NAMALWA (cell line): ENCODE measurements at regions not wholly inside any gene's neighbourhood (a gene's known extent, or its start where the extent isn't known, plus 50 kb on each side); places are given as distances from the start of the nearest gene placed in this dataset.

Experiments used
- DNase-seq: peaks from one replicate; pipeline ENCODE4 v3.0.0-alpha.2; 2015; ENCODE audit warnings: low spot score

DNA sequence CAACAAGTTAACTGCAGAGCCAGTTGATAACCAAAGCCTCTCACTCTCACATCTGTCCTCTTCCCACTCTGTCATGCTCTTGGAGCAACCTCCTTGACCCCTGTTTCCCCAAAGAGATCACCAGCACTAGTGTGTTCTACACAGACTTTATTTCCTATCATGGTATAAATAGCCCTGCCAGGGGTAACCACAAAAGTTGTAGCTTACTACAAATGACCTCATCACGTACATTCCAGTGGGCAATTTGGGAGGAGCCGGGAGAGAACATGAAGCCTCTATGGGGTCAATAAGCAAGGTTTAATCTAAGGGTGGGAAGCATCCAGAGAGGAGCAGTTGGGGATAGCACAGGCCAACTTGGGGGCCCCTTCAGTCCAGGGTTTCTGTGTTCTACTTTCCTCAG is 186.5 kb downstream of the KCNA5 start:
- no peak for DNase-seq

DNA sequence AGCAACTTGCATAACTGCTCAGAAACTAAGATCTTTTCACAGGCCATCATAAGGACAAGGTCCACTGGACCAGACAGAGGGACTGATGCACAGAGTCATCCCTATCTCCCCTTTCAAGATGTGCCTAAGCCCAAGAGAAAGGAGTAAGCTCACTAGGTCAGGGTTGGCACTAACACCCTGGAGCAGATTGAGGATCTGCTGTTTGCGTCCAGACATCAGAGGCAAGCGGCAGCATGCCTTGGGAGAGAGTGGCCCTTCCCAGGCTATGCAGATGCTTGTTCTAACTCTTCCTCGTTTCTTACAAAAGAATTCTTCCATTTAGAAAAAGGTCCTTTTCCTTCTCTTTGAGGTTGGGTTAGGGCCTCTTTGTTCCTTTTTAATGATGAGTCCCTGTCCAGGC is 187.2 kb downstream of the KCNA5 start:
- DNase-seq, result no peak

DNA sequence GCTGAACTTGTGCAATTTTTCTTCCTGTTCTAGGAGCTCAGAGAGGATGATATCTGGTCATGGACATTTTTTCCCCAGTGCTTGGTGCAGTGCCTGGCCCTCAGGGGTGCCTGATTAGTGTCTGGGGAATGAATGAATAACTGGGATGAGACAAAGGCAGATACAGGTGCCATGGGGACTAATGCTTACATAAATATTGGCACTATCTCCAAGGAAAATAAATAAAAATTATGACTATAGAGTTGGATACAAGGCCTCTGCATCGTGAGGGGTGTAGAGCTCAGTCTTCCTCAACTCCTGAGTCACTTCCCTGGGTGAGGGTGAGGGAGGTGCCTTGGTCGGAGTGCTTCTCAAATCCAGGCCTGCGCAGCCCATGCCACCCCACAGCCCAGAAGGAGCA is 188.6 kb downstream of the KCNA5 start:
- no peak for DNase-seq

DNA sequence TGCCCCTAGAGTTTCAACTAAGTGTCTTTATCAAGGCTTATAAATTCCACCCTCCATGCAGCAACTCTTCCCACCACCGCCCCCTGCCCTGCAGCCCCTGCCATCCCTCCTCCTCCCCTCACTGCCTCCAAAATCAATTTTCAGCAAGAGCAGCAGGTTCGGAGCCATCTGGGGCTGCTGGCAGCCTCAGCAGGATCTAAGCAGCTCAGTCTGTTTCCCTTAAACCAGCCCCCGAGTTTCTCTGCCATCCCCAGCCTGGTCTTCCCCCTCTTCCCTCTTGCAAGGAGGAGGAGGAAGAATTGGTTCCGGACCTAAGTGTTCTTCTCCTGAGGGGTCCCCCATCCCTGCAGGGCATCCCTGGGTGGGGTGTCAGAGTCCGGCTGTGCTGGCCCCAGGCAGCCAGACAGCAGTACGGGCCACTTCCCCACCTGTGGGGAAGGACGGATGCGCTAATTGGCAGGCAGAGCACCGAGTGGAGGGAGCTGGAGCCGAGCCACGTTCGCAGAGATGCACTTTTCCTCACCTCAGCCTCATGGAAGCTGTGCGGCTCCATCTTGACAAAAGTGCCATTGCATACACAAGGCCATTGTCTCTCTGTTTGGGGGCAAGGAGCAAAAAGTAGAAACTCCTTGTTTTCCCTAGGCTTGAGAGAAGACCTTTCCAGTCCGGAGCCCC is 189.3 kb downstream of the KCNA5 start:
- no peak for DNase-seq

DNA sequence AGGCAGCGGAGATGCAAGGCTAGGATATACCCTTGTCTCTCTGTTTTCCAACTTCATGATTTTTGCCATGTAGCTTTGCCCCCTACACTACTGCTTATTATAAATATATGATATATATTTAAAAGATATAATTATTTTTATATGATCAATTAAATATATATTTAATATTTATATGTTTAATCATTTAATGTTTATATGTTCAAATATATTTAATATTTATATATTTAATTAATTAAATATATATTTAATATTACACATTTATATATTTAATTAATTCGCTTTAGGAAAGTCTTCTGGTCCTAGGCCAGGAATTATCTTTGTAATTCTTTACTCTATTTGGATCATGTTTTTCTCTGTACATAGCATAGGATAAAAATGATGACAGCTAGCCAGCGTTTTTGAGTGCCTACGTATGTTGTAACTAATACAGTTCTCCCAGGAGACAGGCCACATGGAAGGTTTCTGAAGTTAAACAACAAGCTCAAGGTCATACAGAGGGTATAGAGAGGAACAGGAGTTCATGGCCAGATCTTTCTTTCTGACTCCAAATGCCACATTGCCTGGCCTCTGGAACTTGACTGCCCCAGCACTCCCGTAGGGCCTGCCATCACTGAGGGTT is 192.5 kb downstream of the KCNA5 start:
- no peak for DNase-seq

DNA sequence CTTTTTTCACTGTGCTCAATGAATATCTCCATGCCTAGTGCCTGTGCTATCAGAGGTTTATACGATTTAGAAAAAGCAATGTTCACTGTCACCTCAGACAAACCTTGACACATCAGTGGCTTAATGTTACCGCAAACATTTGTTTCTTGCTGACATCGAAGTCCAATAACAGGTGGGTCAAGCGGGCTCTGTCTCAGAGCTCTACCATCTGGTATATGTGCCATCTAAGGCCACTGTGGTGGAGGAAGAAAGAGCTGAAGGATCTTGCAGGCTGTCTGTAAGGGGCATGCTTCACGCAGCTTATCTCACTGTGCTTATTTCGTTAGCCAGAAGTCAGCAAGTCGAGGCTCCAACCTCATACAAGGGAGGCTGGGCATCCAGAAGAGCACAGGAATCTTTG is 189.5 kb upstream of the NTF3 start:
- no peak for DNase-seq

DNA sequence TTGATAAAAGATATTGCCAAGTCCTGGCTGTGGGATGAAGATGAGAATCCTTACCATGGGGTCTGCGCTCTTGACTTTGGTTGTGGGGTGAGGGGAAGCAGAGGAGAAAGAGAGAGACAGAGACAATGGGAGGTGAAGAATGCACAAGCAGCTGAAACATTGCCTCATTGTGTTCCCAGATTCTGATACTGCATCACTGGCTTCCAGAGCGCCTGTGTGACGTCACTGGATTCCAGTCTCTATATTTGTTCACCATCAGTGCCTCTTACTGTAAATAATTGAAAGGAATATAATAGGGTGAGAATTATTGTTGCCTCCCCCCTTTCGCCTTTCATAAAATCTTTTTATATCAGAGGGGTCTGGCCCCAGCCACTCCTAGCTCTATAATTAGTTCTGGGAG is 188.9 kb upstream of the NTF3 start:
- no peak for DNase-seq

DNA sequence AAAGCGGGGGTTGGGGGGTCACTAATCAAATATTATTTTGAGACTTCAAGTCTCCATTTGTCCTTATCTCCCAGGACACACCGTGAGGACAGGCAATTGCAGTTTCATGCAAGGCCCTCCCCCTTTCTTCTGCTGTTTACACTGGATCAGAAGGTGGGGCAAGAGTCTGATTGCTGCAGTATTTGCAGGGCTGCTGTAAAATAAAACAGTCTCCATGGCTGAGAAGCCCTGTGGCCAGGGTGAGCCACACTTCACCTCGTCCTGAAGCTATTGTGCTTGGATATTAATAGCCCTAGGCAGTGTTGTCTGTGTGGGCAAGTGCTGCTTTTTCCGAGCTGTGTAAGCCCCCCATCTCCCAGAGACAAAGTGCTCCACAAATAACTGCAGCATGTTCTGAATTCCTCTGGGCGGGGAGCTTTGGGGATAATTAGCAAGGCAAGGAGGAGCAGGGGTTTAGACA is 187.4 kb upstream of the NTF3 start:
- DNase-seq, result no peak

DNA sequence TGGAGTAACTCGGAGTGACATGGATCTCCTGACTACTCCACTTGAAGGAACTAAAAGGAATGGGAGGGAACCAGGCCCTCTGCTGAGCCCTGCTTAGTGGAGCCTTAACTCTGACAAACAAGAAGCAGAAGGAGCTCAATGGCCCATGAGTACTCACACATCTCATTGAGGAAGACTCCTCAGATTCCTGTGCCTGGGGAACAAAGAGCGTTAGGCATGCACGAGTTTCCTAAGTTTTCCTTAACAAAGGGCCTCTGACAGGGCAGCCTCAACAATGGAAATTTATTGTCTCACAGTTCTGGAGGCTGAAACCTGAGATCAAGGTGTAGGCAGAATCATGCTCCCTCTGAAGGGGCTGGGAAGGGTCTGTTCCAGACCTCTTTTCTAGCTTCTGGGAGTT is 185.7 kb upstream of the NTF3 start:
- no peak for DNase-seq

DNA sequence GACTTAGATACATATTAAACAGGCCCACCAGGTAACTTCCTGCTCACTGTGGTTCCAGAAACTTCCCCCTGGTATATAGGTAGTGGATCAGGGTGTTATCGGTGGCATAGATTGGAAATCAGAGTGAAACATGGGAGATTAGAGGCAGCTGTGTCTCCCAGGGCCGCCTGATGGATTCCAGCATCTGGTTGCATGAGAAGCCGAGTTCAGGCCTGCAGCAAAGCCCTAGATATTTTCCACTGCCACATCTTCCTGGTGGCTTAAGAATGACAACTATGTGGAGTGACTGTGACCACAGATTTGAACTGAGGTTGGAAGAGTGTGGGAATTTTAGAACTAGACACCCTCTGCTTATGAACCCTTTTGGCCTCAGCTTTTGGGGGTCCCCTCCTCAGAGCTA is 184.8 kb upstream of the NTF3 start:
- DNase-seq, result no peak

DNA sequence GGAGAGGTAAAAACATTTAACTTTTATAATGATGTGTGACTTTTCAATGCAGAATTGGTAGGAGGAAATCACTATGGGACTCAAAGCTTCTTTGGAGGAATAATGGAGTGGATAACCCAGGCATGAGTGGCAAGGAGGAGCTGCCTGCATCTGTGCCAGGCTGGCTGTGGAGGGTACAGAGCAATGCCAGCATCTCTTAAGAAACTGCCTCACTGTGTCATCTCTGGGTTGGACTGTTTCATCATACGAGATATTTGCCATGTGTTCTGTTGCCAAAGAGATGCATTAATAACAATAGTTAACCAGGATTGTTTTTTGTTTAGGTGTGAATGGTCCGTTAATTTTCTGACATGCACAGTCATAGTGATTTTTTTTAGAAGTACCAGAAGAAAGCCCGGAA is 183.7 kb upstream of the NTF3 start:
- DNase-seq, result no peak

DNA sequence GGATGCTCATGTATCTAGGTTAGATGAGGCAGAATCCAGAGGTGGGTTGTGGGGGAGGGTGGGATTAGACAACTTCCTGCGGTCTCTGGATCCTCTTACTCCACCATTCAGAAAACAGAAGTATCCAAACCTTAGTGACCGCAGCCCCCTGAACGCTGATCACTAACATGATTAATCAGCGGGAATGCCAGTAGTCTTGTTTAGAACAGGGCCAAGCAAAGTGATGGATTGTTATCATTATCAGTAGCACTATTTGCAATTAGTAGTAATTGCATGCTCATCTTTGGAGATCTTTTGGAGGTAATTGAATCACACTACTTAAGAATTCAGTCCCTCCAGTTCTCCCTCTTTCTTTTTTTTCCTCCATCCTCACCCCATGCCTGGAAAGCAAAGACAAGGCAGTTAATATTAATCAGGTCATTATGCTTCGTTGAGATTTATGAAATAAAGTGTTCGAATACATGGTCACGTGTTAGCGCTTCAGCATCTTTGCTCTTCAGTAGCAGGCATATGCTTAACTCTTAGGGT is 182.8 kb upstream of the NTF3 start:
- DNase-seq, result no peak

DNA sequence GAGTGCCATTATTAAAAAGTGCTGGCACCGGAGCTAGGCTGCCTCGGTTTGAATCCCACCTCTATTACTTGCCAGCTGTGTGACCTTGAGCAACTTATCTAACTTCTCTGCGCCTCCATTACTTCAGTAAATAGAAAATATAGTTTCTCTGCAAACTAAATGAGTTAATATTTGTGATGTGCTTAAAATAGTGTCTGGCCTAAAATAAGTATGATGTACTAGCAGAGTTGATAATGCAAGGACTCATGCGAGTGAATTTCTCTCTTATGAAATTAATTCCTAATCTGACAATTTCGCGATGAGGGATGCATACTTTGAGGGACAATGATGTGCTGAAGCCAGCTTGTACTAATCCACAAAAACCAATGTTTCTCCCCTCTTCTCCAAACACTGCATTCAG is 180.8 kb upstream of the NTF3 start:
- DNase-seq, result no peak

DNA sequence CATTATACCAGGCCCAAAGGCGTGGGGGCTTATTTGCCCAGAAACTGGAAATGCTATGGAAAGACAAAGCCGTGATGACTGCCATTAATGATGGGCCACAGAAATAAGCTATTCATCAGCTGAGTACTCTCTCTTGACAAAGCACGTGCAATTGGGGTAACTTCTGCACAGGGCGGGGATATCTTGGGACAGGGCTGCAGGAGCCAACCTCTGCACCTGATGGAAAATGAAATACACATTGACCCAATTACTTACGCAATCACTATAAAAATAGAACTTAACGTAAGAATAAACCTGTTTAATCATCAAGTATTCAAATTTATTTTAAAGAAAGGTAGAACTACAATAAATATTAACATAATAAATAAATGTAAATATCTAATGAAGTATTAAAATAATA is 180.1 kb upstream of the NTF3 start:
- DNase-seq, result no peak

DNA sequence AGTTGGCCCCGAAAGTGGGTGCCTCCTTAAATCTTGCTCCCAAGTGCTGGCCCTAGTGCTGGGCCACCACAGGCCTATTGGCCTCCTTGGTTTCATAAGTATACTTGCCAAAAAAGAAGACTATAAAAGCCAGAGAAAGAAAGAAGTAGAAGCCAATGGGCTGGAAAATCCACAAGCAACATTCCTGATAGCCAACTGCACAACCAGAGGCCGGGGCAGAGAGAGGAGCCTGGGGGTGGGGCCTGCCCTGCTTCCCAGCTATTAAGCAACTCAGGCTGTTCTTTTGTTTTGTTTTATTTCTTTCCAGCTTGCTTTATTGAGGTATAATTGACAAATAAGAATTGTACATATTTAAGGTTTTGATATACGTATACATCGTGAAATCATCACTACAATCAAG is 177.2 kb upstream of the NTF3 start:
- DNase-seq, result no peak

DNA sequence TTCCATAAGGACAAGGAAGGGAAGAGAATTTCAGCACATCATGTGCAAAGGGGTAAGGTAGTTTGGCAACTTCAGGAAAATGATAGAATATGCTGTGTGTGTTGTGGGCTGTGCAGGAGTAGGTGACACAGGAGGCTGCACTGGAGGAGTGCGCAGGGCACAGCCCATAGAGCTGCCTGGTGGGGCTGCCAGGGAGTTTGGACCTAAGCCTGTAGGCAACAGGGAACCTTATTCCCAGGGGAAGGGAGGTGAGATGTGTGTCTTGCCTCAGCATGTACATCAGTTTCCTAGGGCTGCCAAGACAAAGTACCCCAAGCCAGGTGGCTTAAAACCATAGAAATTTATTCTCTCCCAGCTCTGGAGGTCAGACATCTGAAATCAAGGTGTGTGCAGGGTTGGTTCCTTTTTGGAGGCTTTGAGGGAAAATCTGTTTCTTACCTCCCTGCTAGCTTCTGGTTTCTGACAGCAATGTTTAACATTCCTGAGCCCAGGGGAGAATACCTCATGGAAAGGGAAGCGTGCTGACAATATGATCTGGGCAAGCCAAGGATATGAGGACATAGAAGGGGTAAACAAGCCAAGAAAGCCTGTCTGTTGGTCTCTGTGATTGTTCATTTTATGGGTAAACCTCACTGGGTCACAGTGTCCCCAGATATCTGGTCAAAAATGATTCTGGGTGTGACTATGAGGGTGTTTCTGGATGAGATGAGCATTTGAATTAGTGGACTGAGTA is 174.0 kb upstream of the NTF3 start:
- no peak for DNase-seq

DNA sequence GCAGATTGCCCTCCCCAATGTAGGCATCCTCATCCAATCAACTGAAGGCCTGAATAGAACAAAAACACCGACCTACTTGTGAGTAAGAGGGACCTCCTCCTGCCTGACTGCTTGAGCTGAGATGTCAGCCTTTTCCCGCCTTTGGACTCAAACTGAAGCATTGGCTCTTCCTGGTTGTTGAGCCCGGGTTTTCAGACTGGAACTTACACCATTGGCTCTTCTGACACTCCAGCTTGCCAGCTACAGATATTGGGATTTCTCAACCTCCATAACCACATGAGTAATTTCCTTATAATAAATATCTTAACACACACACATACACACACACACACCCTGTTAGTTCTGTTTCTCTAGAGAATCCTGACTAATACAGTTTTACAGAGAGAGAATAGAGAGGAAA is 173.4 kb upstream of the NTF3 start:
- no peak for DNase-seq

DNA sequence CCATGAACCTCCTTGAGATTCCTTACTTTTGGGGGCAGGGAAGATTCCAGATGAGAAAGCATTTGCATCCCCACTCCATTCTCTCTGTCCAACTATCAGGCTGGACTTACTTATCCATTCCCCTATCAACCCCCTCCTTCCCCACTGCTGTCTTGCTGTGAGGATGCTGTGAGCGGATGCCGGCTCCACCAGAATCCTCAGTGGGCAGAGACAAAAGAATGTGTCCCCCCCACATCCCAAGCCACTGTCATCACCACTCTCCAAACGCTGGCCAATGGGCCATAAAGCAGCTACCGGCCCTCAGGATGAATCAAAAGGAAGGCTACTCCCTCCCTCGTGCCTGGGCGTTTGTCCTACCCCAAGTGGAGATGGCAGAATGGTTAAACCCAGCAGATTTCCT is 173.0 kb upstream of the NTF3 start:
- no peak for DNase-seq

DNA sequence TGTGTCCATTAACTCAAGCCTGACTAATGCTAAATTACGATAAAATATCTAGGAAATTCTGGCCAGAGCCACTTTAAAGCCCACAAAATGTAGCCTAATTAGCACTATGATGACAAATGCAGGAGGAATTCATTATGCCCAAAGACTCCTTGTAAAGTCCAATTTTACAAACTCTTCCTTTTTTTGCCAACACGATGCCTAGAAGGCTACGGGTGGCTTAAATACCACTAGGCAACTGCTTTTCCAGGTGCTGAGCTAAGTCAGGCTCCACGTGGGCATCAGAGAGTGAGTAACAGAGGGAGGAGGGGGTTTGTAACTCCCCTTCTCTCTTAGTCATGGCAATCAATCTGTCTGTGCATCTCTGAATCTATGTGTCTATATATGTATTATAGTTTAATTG is 172.4 kb upstream of the NTF3 start:
- no peak for DNase-seq

DNA sequence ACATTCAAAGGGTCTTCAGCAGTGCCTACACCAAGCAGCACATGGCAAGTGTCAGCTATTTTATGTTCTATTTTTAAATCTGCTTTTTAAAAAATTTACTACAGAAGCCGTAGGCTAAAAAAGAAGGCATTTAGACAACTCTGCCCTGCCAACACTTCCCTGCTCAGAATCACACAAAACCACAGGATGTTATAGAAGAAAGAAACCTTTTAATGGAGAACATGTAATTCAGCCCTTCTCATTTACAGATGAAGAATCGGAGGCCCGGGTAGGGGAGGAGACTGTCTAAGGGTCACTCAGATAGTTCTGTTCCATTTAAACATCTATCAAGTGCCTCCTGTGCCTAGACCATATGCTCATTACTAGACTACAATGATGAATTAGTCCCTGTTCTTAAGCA is 171.8 kb upstream of the NTF3 start:
- no peak for DNase-seq

DNA sequence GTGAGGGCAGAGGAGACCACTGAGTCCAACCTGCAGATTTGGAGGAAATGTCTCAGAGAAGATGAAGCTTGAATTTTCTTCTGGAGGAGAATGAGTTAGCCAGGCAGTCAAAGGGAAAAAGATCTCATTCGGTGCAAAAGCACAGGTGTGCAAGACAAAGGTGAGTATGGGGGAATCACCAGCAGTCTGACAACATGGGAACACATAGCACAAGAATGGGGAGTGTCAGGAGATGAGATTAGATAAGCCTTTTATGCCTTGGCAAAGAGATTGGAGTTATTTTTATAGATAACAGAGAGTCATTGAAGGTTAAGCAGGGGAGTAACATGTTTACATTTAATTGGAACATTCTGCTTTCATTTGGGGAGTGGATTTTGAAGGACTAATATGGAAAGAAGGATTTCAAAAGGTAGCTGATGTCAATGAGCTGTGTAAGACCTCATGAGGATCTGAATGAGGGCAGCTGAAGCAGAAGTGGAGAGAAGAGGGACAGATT is 171.3 kb upstream of the NTF3 start:
- no peak for DNase-seq

DNA sequence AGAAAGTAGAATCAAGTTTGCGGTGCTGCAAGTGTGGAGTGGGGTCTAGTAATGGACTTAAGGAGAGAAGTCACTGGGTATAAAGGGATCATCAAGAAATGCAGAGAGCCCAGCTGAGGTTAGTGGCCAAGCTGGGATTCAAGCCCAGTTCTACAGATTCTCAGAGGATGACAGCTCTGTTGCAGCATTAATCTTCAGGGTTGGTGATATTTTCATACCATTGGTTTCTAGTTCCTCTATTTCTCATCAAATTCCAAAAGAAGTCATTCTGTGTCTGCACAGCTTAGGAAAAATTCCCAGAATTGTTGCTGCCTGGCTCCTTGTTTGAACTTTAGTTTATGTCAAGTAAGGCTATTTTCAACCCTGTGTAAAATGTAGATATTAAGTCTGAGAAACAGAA is 169.5 kb upstream of the NTF3 start:
- DNase-seq, result no peak

DNA sequence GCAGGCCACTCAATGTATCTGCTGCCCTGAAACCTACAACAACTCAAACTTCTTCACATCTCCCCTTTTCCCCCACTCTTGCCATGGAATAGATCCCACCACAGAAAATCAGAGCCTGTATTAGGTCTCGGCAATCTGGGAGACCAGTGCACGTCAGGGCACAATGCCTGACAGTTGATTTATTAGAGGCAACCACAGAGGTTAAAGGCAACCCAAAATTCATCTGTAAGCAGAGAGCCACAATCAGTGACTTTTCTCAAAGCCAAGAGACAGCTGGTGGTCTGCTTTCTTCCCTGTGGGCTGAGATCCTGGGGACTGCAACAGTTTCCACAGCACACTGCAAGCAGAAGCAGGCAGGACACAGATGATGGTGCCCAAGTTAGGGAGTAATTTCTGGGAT is 169.0 kb upstream of the NTF3 start:
- no peak for DNase-seq
